ENCODE measurements at regions not wholly inside any gene's neighbourhood (a gene's known extent, or its start where the extent isn't known, plus 50 kb on each side); places are given as distances from the start of the nearest gene placed in this dataset.
"Not testable (repeated sequence)": the region's sequence is repeated elsewhere in the genome, so short reads cannot be mapped to it uniquely, and the experiment has no call there.

- H3K4me1 ChIP-seq (ENCODE audit: control insufficient read depth, insufficient read depth, low read length, poor library complexity, severe bottlenecking), result no peaks in the 10 kb centered on the region
- no peak overlapping the region for H3K4me3 ChIP-seq (ENCODE audit: insufficient read depth, low read depth, low read length, poor library complexity, severe bottlenecking)
- no peaks in the 10 kb centered on the region for H3K36me3 ChIP-seq (ENCODE audit: control insufficient read depth, insufficient read depth, low read length)
- no peak overlapping the region for H3K27ac ChIP-seq (ENCODE audit: insufficient read depth, low read length, poor library complexity, severe bottlenecking)
- H3K27me3 ChIP-seq (replicated peaks; ENCODE audit: control insufficient read depth, insufficient read depth, low read length, poor library complexity, severe bottlenecking), result no peaks in the 10 kb centered on the region
- H3K9me3 ChIP-seq (ENCODE audit: control insufficient read depth, low read length), result no peaks in the 10 kb centered on the region
- no peak for DNase-seq
These were observed 72.8 kb downstream of the PTTG1 start for GRCh38 chr5:160494451-160494850.

DNA sequence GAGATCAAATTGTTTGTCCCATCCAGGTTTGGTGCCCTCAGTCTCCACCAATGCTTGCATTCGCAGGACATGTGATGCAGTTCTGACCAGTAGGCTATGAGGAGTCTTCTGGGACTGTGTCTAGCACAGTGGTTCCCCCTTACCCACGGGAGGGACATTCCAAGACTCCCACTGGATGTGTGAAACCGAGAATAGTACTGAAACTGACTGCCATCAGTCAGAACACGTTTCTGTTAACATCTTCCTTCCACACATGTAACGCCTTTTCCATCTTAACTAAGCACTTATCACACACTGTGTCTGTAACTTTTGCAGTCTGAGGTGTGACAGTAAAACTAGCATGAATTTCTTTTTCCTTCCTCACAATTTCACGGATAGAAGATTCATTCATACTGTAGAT, 74.7 kb downstream of the PTTG1 start:
- Histone ChIP-seq H3K36me3 (ENCODE audit: control insufficient read depth, insufficient read depth, low read length) (no peaks in the 10 kb centered on the region), H3K4me1 (ENCODE audit: control insufficient read depth, insufficient read depth, low read length, poor library complexity, severe bottlenecking) (no peaks in the 10 kb centered on the region), H3K4me3 (ENCODE audit: insufficient read depth, low read depth, low read length, poor library complexity, severe bottlenecking) (no peak overlapping the region), H3K27me3 (replicated peaks; ENCODE audit: control insufficient read depth, insufficient read depth, low read length, poor library complexity, severe bottlenecking) (no peaks in the 10 kb centered on the region), H3K27ac (ENCODE audit: insufficient read depth, low read length, poor library complexity, severe bottlenecking) (no peak overlapping the region), H3K9me3 (ENCODE audit: control insufficient read depth, low read length) (no peaks in the 10 kb centered on the region)
- no peak for DNase-seq

GRCh38 chr5:160496784-160497183, 75.1 kb downstream of the PTTG1 start:
- DNase-seq, result no peak
- Histone ChIP-seq H3K36me3 (ENCODE audit: control insufficient read depth, insufficient read depth, low read length) (no peaks in the 10 kb centered on the region), H3K4me3 (ENCODE audit: insufficient read depth, low read depth, low read length, poor library complexity, severe bottlenecking) (no peak overlapping the region), H3K4me1 (ENCODE audit: control insufficient read depth, insufficient read depth, low read length, poor library complexity, severe bottlenecking) (no peaks in the 10 kb centered on the region), H3K9me3 (ENCODE audit: control insufficient read depth, low read length) (no peaks in the 10 kb centered on the region), H3K27ac (ENCODE audit: insufficient read depth, low read length, poor library complexity, severe bottlenecking) (no peak overlapping the region), H3K27me3 (replicated peaks; ENCODE audit: control insufficient read depth, insufficient read depth, low read length, poor library complexity, severe bottlenecking) (no peaks in the 10 kb centered on the region)

- DNase-seq, result no peak
- Histone ChIP-seq H3K9me3 (ENCODE audit: control insufficient read depth, low read length) (no peaks in the 10 kb centered on the region), H3K27ac (ENCODE audit: insufficient read depth, low read length, poor library complexity, severe bottlenecking) (no peak overlapping the region), H3K36me3 (ENCODE audit: control insufficient read depth, insufficient read depth, low read length) (no peaks in the 10 kb centered on the region), H3K4me1 (ENCODE audit: control insufficient read depth, insufficient read depth, low read length, poor library complexity, severe bottlenecking) (no peaks in the 10 kb centered on the region), H3K27me3 (replicated peaks; ENCODE audit: control insufficient read depth, insufficient read depth, low read length, poor library complexity, severe bottlenecking) (no peaks in the 10 kb centered on the region), H3K4me3 (ENCODE audit: insufficient read depth, low read depth, low read length, poor library complexity, severe bottlenecking) (no peak overlapping the region)
These were observed 76.2 kb downstream of the PTTG1 start for GRCh38 chr5:160497878-160498277.

DNA sequence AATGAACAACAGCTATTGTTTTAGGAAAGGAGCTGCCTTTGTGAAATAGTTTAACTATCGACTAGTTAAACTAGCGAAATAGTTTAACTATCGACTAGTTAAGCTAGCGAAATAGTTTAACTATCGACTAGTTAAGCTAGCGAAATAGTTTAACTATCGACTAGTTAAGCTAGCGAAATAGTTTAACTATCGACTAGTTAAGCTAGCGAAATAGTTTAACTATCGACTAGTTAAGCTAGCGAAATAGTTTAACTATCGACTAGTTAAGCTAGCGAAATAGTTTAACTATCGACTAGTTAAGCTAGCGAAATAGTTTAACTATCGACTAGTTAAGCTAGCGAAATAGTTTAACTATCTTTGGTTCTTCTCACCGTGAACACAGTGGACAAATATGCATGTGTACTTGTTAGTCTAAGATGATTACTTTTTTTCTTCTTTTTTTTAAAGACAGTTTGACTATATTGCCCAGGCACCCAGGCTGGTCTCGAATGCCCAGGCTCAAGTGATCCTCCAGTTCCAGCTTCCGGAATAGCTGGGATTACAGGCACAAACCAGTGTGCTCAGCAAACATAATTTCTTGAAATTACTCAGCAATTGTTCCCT, 76.9 kb downstream of the PTTG1 start:
- H3K36me3 ChIP-seq (ENCODE audit: control insufficient read depth, insufficient read depth, low read length); H3K27ac ChIP-seq (ENCODE audit: insufficient read depth, low read length, poor library complexity, severe bottlenecking): not testable (repeated sequence)

GRCh38 chr5:160500786-160501779, 79.4 kb downstream of the PTTG1 start:
- no peaks in the 10 kb centered on the region for H3K27me3 ChIP-seq (replicated peaks; ENCODE audit: control insufficient read depth, insufficient read depth, low read length, poor library complexity, severe bottlenecking)
- no peak for DNase-seq
- H3K4me3 ChIP-seq (ENCODE audit: insufficient read depth, low read depth, low read length, poor library complexity, severe bottlenecking), result no peak overlapping the region
- H3K4me1 ChIP-seq (ENCODE audit: control insufficient read depth, insufficient read depth, low read length, poor library complexity, severe bottlenecking), result peaks cover 2% of the 10 kb centered on the region
- H3K9me3 ChIP-seq (ENCODE audit: control insufficient read depth, low read length), result no peaks in the 10 kb centered on the region
- no peaks in the 10 kb centered on the region for H3K36me3 ChIP-seq (ENCODE audit: control insufficient read depth, insufficient read depth, low read length)
- H3K27ac ChIP-seq (ENCODE audit: insufficient read depth, low read length, poor library complexity, severe bottlenecking), result no peak overlapping the region

More for the DNA sequence above, 76.9 kb downstream of the PTTG1 start:
- not testable (repeated sequence) for H3K9me3 ChIP-seq (ENCODE audit: control insufficient read depth, low read length); H3K4me3 ChIP-seq (ENCODE audit: insufficient read depth, low read depth, low read length, poor library complexity, severe bottlenecking); H3K27me3 ChIP-seq (replicated peaks; ENCODE audit: control insufficient read depth, insufficient read depth, low read length, poor library complexity, severe bottlenecking); DNase-seq; H3K4me1 ChIP-seq (ENCODE audit: control insufficient read depth, insufficient read depth, low read length, poor library complexity, severe bottlenecking)

DNA sequence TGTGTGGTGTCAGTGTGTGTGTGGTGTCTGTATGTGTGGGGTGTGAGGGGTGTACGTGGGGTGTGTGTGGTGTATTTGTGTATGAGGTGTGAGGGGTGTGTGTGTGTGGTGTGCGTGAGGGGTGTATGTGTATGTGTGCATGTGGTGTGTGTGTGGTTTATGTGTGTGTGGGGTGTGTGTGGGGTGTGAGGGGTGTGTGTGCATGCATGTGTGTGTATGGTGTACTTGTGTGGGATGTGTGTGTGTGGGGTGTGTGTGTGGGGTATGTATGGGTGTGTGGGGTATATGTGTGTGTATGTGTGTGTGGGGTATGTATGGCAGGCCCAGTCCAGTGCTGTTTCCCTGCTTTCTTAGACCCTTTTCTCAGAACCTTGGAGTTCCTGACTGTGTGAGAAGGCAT, 83.3 kb downstream of the PTTG1 start:
- Histone ChIP-seq H3K36me3 (ENCODE audit: control insufficient read depth, insufficient read depth, low read length) (no peaks in the 10 kb centered on the region), H3K4me3 (ENCODE audit: insufficient read depth, low read depth, low read length, poor library complexity, severe bottlenecking) (no peak overlapping the region), H3K27me3 (replicated peaks; ENCODE audit: control insufficient read depth, insufficient read depth, low read length, poor library complexity, severe bottlenecking) (no peaks in the 10 kb centered on the region), H3K9me3 (ENCODE audit: control insufficient read depth, low read length) (no peaks in the 10 kb centered on the region), H3K27ac (ENCODE audit: insufficient read depth, low read length, poor library complexity, severe bottlenecking) (no peak overlapping the region), H3K4me1 (ENCODE audit: control insufficient read depth, insufficient read depth, low read length, poor library complexity, severe bottlenecking) (peaks cover 10% of the 10 kb centered on the region)
- DNase-seq, result no peak

DNA sequence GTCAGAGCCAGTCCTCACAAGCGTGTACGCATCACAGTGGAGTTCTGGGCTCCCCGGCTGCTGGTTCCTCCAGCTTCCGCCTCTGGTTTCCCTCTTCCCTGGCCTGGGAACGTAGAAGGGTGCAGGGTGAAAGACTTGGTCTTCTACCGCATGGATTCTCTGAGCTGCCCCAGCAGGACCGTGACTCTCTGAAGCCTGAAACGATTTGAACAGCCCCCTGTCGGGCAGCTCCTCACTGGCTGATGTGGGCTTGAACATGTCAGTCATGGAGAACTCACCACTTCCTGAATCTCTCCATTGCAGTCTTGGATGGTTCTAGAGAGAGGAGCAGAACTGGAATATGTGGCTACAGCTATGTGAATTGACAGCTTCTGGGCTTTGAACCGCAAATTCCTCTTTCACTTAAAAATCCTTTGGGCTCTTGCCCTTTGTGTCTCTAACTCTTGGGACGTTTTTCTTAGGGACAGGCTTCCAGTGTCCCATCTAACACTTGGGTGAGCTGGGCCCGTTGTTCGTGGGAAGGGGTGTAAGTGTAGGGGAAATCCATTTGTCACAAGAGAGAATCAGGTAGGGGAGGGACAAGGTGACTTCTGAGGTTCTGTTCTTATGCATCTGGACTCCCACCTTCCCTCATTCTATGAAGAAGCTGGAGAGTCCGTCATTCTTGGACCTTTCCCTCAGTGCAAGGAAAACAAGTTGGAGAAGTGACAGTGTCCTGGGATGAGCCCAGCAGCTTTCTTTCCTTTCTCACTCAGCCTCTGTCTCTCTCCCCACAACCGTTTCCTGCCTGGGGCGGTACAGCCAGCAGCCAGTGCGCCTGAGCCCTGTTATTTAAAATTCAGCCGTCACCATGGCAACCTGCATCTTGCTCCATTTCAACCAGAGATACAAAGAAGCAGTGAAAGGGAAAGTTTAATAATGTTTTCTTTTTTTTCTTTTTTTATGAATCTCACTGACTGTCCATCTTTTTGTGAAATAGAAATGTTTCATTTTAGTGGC, 84.7 kb downstream of the PTTG1 start:
- Histone ChIP-seq H3K9me3 (ENCODE audit: control insufficient read depth, low read length) (no peaks in the 10 kb centered on the region), H3K4me1 (ENCODE audit: control insufficient read depth, insufficient read depth, low read length, poor library complexity, severe bottlenecking) (peaks cover 10% of the 10 kb centered on the region), H3K27me3 (replicated peaks; ENCODE audit: control insufficient read depth, insufficient read depth, low read length, poor library complexity, severe bottlenecking) (no peaks in the 10 kb centered on the region), H3K27ac (ENCODE audit: insufficient read depth, low read length, poor library complexity, severe bottlenecking) (peak overlapping the region; percentile 43), H3K36me3 (ENCODE audit: control insufficient read depth, insufficient read depth, low read length) (no peaks in the 10 kb centered on the region), H3K4me3 (ENCODE audit: insufficient read depth, low read depth, low read length, poor library complexity, severe bottlenecking) (peak overlapping the region; percentile 8)
- peak; percentile 68 to 76 (median 76) for DNase-seq

DNA sequence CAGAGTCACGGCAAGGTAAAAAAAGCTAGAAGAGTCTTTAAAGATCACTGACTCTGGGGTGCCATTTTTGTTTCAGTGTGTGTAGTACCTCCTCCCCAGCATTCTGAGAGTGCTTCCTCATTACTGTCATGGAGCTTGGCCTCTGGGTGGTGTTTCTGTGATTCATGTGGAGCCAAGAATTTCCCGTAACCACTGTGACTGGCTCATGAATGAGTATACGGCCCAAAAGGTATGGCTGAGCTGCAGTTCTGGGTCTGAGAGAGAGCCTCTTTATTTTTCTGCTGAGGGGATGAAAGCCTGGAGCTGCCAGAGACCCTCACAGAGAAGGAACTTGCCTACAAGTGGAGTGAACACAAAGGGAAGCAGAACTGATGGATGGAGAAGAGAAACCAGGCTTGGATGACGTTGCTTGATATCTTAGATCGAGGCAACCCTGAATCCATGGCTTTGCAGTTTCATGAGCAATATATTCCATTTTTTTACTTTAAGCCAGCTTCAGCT, 85.6 kb downstream of the PTTG1 start:
- H3K4me3 ChIP-seq (ENCODE audit: insufficient read depth, low read depth, low read length, poor library complexity, severe bottlenecking), result no peak overlapping the region
- no peaks in the 10 kb centered on the region for H3K9me3 ChIP-seq (ENCODE audit: control insufficient read depth, low read length)
- peaks cover 10% of the 10 kb centered on the region for H3K4me1 ChIP-seq (ENCODE audit: control insufficient read depth, insufficient read depth, low read length, poor library complexity, severe bottlenecking)
- H3K36me3 ChIP-seq (ENCODE audit: control insufficient read depth, insufficient read depth, low read length), result no peaks in the 10 kb centered on the region
- DNase-seq, result no peak
- no peaks in the 10 kb centered on the region for H3K27me3 ChIP-seq (replicated peaks; ENCODE audit: control insufficient read depth, insufficient read depth, low read length, poor library complexity, severe bottlenecking)
- no peak overlapping the region for H3K27ac ChIP-seq (ENCODE audit: insufficient read depth, low read length, poor library complexity, severe bottlenecking)

All from effector memory CD4-positive, alpha-beta T cell (primary cell).